GM21786 (cell line): ENCODE measurements at regions not wholly inside any gene's neighbourhood (a gene's known extent, or its start where the extent isn't known, plus 50 kb on each side); places are given as distances from the start of the nearest gene placed in this dataset.
A peak's percentile ranks its signal among the peaks of the same experiment; 100 is the strongest.
"Not testable (repeated sequence)": the region's sequence is repeated elsewhere in the genome, so short reads cannot be mapped to it uniquely, and the experiment has no call there.

Source experiments
- ATAC-seq: cut with Tn5 transposase; IDR thresholded peaks from one replicate; pipeline ENCODE4 v1.9.1; 2021; ENCODE audit not compliant: unreplicated experiment

GRCh38 chr13:76829572-76830327 lies 56.5 kb downstream of the KCTD12 start:
- ATAC-seq, result no peak

- peak; percentile 47 for ATAC-seq
Measured at GRCh38 chr13:76828316-76828741, 57.9 kb downstream of the KCTD12 start.

- ATAC-seq, result no peak
Measured at GRCh38 chr13:76826527-76826926, 59.7 kb downstream of the KCTD12 start.

- no peak for ATAC-seq
Measured at GRCh38 chr13:76825430-76825829, 60.8 kb downstream of the KCTD12 start.

- ATAC-seq, result no peak
Measured at GRCh38 chr13:76823969-76824368, 62.2 kb downstream of the KCTD12 start.

DNA sequence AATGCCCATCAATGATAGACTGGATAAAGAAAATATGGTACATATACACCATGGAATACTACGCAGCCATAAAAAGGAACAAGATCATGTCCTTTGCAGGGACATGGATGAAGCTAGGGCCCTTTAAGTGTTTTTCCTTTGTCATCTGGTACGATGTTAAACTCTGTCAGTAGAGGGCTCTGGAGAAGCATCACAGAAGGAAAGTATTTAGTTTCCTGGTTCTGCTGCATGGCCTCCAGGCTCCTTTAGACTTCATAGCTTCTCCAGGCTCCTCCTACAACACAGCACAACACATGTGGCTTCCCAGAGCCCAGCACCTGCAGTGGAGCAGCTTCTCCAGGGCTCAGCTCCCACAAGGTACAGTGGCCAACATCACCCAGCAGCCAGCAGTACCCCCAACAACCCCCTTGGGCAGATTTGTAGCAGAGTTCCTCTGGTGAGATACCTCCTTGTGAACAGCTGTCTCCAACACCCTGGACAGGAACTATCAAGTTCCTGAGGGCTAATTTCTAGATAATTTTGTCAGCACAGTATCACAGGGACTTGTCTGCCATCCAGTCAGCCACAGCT lies 63.4 kb downstream of the KCTD12 start:
- peak; percentile 64 for ATAC-seq

DNA sequence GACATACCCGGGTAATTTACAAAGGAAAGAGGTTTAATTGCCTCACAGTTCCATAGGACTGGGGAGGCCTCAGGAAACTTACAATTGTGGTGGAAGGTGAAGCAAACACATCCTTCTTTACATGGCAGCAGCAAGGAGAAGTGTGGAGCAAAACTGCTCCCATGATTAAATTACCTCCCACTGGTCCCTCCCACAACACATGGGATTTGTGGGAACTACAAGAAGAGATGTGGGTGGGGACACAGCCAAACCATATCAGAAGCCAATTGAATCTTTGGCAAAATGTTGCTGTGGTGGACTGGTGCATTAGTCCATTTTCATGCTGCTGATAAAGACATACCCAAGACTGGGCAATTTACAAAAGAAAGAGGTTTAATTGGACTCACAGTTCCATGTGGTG lies 65.0 kb downstream of the KCTD12 start:
- not testable (repeated sequence) for ATAC-seq

DNA sequence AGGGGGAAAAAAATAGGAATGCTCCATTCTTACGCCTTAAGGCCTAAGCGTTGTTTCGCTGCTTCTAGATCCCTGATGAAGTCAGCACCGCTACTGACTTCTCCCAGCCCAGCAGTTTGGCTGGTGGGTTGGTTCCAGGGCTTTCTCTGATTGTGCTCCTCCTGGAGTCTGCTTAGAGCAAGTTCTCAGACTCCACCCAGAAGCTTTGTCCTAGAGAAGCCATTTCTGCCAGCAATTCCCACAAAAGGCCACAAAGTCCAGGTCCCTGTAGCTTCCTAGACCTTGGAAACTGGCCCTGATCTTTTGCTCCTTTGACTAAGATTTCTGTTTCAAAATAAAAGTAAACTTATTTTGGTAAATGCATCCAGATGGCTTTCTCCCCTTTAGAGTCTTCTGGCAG lies 65.4 kb downstream of the KCTD12 start:
- ATAC-seq, result no peak

GRCh38 chr13:76816394-76816793 lies 69.8 kb downstream of the KCTD12 start:
- no peak for ATAC-seq

- no peak for ATAC-seq
Measured at GRCh38 chr13:76815344-76815743, 70.9 kb downstream of the KCTD12 start.

GRCh38 chr13:76813891-76814290 lies 72.3 kb downstream of the KCTD12 start:
- no peak for ATAC-seq

DNA sequence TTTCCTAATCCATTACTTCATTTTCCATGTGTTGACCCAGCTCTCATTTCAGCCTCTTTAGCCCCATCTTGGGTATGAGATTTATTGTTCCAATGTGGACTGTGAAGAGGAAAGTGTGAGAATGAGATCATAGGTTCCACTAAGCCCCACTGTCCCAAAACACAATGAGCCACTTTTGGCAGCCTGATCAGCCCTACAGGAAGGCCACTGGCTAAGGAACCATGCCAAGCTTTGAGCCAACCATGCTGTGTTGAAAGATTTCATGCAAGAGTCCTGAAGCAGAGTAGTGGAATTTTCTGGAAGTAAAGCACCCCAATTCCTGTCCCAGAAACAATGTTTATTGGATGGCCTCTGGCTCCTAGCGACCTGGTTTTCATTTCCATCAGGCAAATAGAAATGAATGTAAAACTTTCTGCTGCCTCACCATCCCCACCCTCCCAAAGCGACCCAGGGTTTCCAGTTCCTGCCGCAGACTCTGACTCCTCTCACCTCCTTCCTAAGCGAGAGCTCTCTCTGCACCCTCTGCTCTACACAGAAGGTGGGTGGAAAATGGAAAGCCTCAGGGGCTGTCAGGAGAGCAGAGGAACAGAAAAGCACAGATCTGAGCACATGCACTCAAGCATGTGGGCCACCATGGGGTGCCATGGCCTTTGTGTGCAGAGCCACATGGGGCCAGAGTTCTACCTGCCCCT lies 73.1 kb downstream of the KCTD12 start:
- no peak for ATAC-seq

DNA sequence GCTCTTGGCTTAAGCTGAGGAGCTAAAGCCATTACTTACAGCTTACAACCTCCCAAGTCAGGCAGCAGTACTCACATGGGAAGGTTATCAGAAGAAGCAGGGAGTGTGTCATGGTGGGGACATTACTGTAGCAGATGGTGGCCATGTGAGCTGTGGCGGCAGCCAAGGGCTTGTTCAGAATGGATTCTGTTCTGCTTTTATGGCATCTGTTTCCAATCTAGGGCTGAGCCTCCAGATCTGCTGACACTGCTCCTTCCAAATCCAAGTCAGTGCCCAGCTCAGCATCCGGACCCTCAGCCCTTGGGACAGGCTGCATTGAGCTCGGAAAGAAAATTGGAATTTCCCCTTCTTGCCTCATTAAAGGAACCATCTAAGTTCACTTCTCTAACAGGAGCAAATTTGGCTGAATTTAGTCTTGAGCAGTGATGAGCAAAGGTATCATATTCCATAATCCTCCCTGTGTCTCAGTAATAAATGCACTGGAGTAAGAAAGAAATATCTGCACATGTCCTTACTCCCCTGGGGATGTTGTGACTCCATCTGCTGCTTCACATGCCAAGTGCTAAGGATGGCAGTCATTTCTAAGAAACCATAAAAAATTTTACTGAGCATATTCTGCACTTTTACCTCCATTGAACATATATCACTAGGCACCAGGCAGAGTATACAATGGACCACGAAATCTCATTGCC lies 73.9 kb downstream of the KCTD12 start:
- no peak for ATAC-seq

DNA sequence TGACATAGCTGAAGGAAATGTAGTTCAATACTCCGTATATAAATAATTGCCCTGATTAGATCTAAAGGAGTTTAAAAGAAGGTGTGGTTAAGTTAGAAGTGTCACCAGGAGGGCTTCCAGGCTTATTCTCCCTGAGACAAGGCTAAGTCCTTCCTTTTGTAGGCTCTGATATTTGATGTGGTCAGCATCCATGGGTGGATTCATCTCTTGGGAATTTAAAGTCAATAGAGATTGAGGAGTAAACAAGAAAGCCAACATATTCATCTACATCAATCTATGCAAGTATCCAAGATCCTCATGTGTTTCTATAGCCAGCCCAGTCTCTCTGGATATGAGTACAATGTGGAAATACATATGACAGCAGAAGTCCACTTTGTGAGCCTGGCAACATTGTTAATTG lies 76.8 kb downstream of the KCTD12 start:
- no peak for ATAC-seq

- ATAC-seq, result no peak
Measured at GRCh38 chr13:76808927-76809326, 77.3 kb downstream of the KCTD12 start.

- ATAC-seq, result no peak
Measured at GRCh38 chr13:76804801-76805200, 81.4 kb downstream of the KCTD12 start.

DNA sequence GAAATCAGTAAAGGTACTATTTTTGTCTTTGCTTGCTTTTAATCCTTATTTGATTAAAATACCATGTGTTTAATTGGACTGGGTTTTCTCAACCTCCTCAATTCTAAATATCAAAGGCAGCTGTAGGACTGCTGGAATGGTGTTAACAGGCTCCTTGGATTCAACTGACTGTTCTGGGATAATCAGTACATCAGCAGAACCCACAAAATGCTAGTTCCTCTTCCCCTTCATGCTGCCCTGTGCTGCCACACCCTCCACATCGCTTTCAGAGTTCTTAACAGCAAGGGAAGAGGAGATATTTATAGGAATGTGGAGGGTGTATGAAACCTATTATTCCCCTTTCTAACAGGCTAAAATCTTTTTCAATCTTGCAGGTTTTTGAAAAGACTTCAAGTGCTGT lies 82.4 kb downstream of the KCTD12 start:
- no peak for ATAC-seq

- no peak for ATAC-seq
Measured at GRCh38 chr13:76800943-76801342, 85.3 kb downstream of the KCTD12 start.

- no peak for ATAC-seq
Measured at GRCh38 chr13:76799696-76800095, 86.5 kb downstream of the KCTD12 start.

GRCh38 chr13:76798037-76798436 lies 88.2 kb downstream of the KCTD12 start:
- no peak for ATAC-seq

DNA sequence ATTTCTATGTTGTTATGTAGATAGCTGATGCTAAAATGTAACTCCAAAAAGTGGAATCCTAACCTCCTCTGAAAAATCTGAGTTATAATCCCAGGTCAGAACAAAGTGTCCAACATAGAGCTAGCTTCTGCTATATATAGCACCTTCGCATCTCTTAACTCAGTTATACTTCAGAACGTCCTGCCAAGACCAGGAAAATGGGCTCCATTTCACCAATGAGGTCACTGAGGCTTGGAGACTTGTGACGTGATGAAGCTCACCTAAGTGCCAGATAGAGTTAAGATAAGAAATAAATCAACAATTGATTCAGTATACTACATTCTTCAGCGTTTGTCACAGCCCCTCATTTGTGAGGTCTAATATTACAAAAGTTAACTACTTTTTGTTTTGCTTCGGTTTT lies 88.8 kb downstream of the KCTD12 start:
- no peak for ATAC-seq

DNA sequence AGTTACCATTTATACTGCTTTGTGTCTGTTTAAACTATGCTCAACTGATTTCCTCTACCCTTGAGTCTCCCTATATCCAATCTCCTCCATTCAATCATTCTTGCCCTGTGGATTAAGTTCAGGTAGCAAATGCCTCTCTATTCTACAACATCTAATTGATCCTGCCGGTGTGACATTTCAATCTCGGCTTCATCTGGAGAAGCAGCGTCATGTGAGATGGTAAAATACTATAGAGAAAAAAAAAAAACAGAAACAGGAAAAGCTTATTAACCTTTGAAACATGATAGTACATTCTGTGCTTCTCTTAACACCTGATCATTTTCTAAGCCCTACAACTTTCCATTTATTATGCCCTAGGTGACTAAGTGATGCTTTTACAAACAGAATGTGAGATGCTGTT lies 89.4 kb downstream of the KCTD12 start:
- ATAC-seq, result no peak
